OCI-LY1 (cell line): ENCODE measurements at regions not wholly inside any gene's neighbourhood (a gene's known extent, or its start where the extent isn't known, plus 50 kb on each side); places are given as distances from the start of the nearest gene placed in this dataset.

Experiments used
- H2AFZ ChIP-seq: fragments of 200-600 bp; sonication (generic), shearing (Covaris generic); 2 replicates; pipeline ENCODE4 v1.6.0; 2014; ENCODE audit warnings: antibody characterized with exemption, mild to moderate bottlenecking, low read length
- H3F3A ChIP-seq: fragments of 200-600 bp; sonication (generic), shearing (Covaris generic); 2 replicates; pipeline ENCODE4 v1.6.0; 2014; ENCODE audit warnings: mild to moderate bottlenecking, antibody characterized with exemption, low read length, moderate library complexity; ENCODE audit not compliant: insufficient read depth
- H3K27ac ChIP-seq: fragments of 200-600 bp; sonication (generic); 2 replicates; pipeline ENCODE4 v1.5.1; 2014; ENCODE audit warnings: low read length, mixed run types, mild to moderate bottlenecking, low read depth; ENCODE audit not compliant: poor library complexity, severe bottlenecking
- H3K27me3 ChIP-seq: fragments of 200-600 bp; sonication (generic); 2 replicates; pipeline ENCODE4 v1.6.0; 2014; ENCODE audit warnings: antibody characterized with exemption, mild to moderate bottlenecking, low read length, moderate library complexity; ENCODE audit not compliant: insufficient read depth
- H3K36me3 ChIP-seq: fragments of 200-600 bp; sonication (generic); 2 replicates; pipeline ENCODE4 v1.6.1; 2014; ENCODE audit warnings: mild to moderate bottlenecking, antibody characterized with exemption, low read length, moderate library complexity, mixed read lengths; ENCODE audit not compliant: insufficient read depth
- H3K4me1 ChIP-seq: fragments of 200-600 bp; sonication (generic); 2 replicates; pipeline ENCODE4 v1.5.1; 2014; ENCODE audit warnings: mild to moderate bottlenecking, low read length, moderate library complexity; ENCODE audit not compliant: insufficient read depth, severe bottlenecking
- H3K4me2 ChIP-seq: fragments of 200-600 bp; sonication (generic), shearing (Covaris generic); 2 replicates; pipeline ENCODE4 v1.6.1; 2014; ENCODE audit warnings: low read length
- H3K4me3 ChIP-seq: fragments of 200-600 bp; sonication (generic); 2 replicates; pipeline ENCODE4 v1.5.1; 2014; ENCODE audit warnings: low read length, low read depth, mild to moderate bottlenecking, mixed read lengths; ENCODE audit not compliant: poor library complexity, severe bottlenecking
- H3K79me2 ChIP-seq: fragments of 200-600 bp; shearing (Covaris generic); 2 replicates; pipeline ENCODE4 v1.6.1; 2016; ENCODE audit warnings: mixed run types, low read length, mixed read lengths; ENCODE audit not compliant: insufficient read depth
- H3K9ac ChIP-seq: fragments of 200-600 bp; sonication (generic), shearing (Covaris generic); 2 replicates; pipeline ENCODE4 v1.6.1; 2014; ENCODE audit warnings: mild to moderate bottlenecking, low read length, mixed read lengths
- H3K9me2 ChIP-seq: fragments of 200-600 bp; sonication (generic), shearing (Covaris generic); 2 replicates; pipeline ENCODE4 v1.6.1; 2014; ENCODE audit warnings: low read depth, mild to moderate bottlenecking, low read length, mixed read lengths
- H3K9me3 ChIP-seq: fragments of 200-600 bp; shearing (Covaris generic); 2 replicates; pipeline ENCODE4 v1.6.1; 2014; ENCODE audit warnings: low read length, mixed read lengths
- H4K20me1 ChIP-seq: fragments of 200-600 bp; sonication (generic), shearing (Covaris generic); 2 replicates; pipeline ENCODE4 v1.6.0; 2016; ENCODE audit warnings: mild to moderate bottlenecking, low read length; ENCODE audit not compliant: insufficient read depth
- CTCF ChIP-seq: fragments of 200-600 bp; sonication (generic), shearing (Covaris generic); IDR thresholded peaks from 2 replicates; pipeline ENCODE4 v1.5.1; 2017; ENCODE audit warnings: mild to moderate bottlenecking, antibody characterized with exemption, low read length, moderate library complexity, mixed read lengths
- EZH2 ChIP-seq: fragments of 200-600 bp; sonication (generic), shearing (Covaris generic); IDR thresholded peaks from 2 replicates; pipeline ENCODE4 v1.8.0; 2017; ENCODE audit warnings: borderline replicate concordance, mixed run types, mild to moderate bottlenecking, antibody characterized with exemption, low read length, moderate library complexity, mixed read lengths

GRCh38 chr4:135194477-135194876, 992.9 kb upstream of the PABPC4L start:
- no peaks in the 10 kb centered on the region for H3K27me3 ChIP-seq
- no peaks in the 10 kb centered on the region for H3K9me2 ChIP-seq
- H3K4me1 ChIP-seq = no peaks in the 10 kb centered on the region
- TF ChIP-seq CTCF (no peak), EZH2 (no peak)
- H3K27ac ChIP-seq = no peak overlapping the region
- H3K4me3 ChIP-seq = no peak overlapping the region
- no peaks in the 10 kb centered on the region for H4K20me1 ChIP-seq
- no peak overlapping the region for H2AFZ ChIP-seq
- no peaks in the 10 kb centered on the region for H3K79me2 ChIP-seq
- H3K9me3 ChIP-seq = no peaks in the 10 kb centered on the region
- no peak overlapping the region for H3K4me2 ChIP-seq
- H3F3A ChIP-seq = no peaks in the 10 kb centered on the region
- H3K36me3 ChIP-seq = no peaks in the 10 kb centered on the region
- no peak overlapping the region for H3K9ac ChIP-seq

GRCh38 chr4:135192751-135193535, 991.4 kb upstream of the PABPC4L start:
- Histone ChIP-seq H2AFZ (no peak overlapping the region), H3K4me2 (no peak overlapping the region), H3K36me3 (no peaks in the 10 kb centered on the region), H3K9me3 (no peaks in the 10 kb centered on the region), H3K79me2 (no peaks in the 10 kb centered on the region), H3K4me3 (no peak overlapping the region), H3F3A (no peaks in the 10 kb centered on the region), H3K4me1 (no peaks in the 10 kb centered on the region), H3K27me3 (no peaks in the 10 kb centered on the region), H3K9ac (no peak overlapping the region), H4K20me1 (no peaks in the 10 kb centered on the region), H3K27ac (no peak overlapping the region), H3K9me2 (no peaks in the 10 kb centered on the region)
- TF ChIP-seq CTCF (no peak), EZH2 (no peak)

DNA sequence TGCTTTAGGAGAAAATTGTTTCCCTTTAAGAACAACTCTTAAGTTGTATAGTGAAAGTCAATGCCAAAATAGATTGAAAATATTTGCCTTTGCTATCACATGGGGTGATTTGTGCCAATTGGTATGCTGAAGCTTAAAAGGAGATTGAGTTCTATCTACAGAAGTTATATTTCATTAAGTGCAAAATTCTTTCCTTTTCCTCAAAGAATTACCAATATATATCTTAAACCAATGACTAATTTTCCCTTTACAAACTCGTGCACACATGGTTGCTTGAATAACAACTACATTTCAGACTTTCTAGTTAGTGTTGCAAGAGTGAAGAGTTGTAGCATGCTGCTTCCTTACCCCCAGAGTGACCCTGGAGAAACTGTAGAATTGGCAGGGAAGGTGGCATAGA, 990.0 kb upstream of the PABPC4L start:
- Histone ChIP-seq H3K27ac (no peak overlapping the region), H3K9me2 (no peaks in the 10 kb centered on the region), H4K20me1 (no peaks in the 10 kb centered on the region), H3K4me3 (no peak overlapping the region), H3K4me2 (no peak overlapping the region), H3F3A (no peaks in the 10 kb centered on the region), H3K4me1 (no peaks in the 10 kb centered on the region), H3K9me3 (no peaks in the 10 kb centered on the region), H3K9ac (no peak overlapping the region), H3K79me2 (no peaks in the 10 kb centered on the region), H3K27me3 (no peaks in the 10 kb centered on the region), H2AFZ (no peak overlapping the region), H3K36me3 (no peaks in the 10 kb centered on the region)
- no peak for TF ChIP-seq CTCF
- TF ChIP-seq EZH2 = no peak
